ENCODE measurements at regions not wholly inside any gene's neighbourhood (a gene's known extent, or its start where the extent isn't known, plus 50 kb on each side); places are given as distances from the start of the nearest gene placed in this dataset.

GRCh38 chr10:118501637-118502440 is 93.6 kb downstream of the PRLHR start:
- DNase-seq (ENCODE audit: low read depth in 4 of 4, low spot score in 3 of 4) = no peak

GRCh38 chr10:118501171-118501570 is 94.3 kb downstream of the PRLHR start:
- DNase-seq (ENCODE audit: low read depth in 4 of 4, low spot score in 3 of 4) = no peak

- DNase-seq (ENCODE audit: low read depth in 4 of 4, low spot score in 3 of 4) = no peak
Measured at GRCh38 chr10:118500477-118501104, 94.9 kb downstream of the PRLHR start.

GRCh38 chr10:118499186-118499585 is 96.3 kb downstream of the PRLHR start:
- DNase-seq (ENCODE audit: low read depth in 4 of 4, low spot score in 3 of 4) = no peak

GRCh38 chr10:118498623-118499022 is 96.8 kb downstream of the PRLHR start:
- no peak for DNase-seq (ENCODE audit: low read depth in 4 of 4, low spot score in 3 of 4)

GRCh38 chr10:118497227-118497626 is 98.2 kb downstream of the PRLHR start:
- no peak for DNase-seq (ENCODE audit: low read depth in 4 of 4, low spot score in 3 of 4)

GRCh38 chr10:118496525-118496924 is 98.9 kb downstream of the PRLHR start:
- DNase-seq (ENCODE audit: low read depth in 4 of 4, low spot score in 3 of 4) = no peak

GRCh38 chr10:118495499-118495898 is 99.9 kb downstream of the PRLHR start:
- DNase-seq (ENCODE audit: low read depth in 4 of 4, low spot score in 3 of 4) = no peak

- DNase-seq (ENCODE audit: low read depth in 4 of 4, low spot score in 3 of 4) = no peak
Measured at GRCh38 chr10:118491055-118491454, 104.4 kb downstream of the PRLHR start.

- DNase-seq (ENCODE audit: low read depth in 4 of 4, low spot score in 3 of 4) = no peak
Measured at GRCh38 chr10:118488710-118489497, 106.5 kb downstream of the PRLHR start.

GRCh38 chr10:118485641-118486040 is 109.8 kb downstream of the PRLHR start:
- no peak for DNase-seq (ENCODE audit: low read depth in 4 of 4, low spot score in 3 of 4)

GRCh38 chr10:118484152-118484871 is 111.1 kb downstream of the PRLHR start:
- no peak for DNase-seq (ENCODE audit: low read depth in 4 of 4, low spot score in 3 of 4)

- DNase-seq (ENCODE audit: low read depth in 4 of 4, low spot score in 3 of 4) = no peak
Measured at GRCh38 chr10:118483496-118483895, 112.0 kb downstream of the PRLHR start.

GRCh38 chr10:118482393-118483331 is 112.8 kb downstream of the PRLHR start:
- no peak for DNase-seq (ENCODE audit: low read depth in 4 of 4, low spot score in 3 of 4)

GRCh38 chr10:118481871-118482270 is 113.6 kb downstream of the PRLHR start:
- no peak for DNase-seq (ENCODE audit: low read depth in 4 of 4, low spot score in 3 of 4)

GRCh38 chr10:118475214-118475613 is 120.2 kb downstream of the PRLHR start:
- no peak for DNase-seq (ENCODE audit: low read depth in 4 of 4, low spot score in 3 of 4)

- no peak for DNase-seq (ENCODE audit: low read depth in 4 of 4, low spot score in 3 of 4)
Measured at GRCh38 chr10:118474111-118474510, 121.3 kb downstream of the PRLHR start.

- no peak for DNase-seq (ENCODE audit: low read depth in 4 of 4, low spot score in 3 of 4)
Measured at GRCh38 chr10:118473305-118473960, 122.0 kb downstream of the PRLHR start.
